Activated naive CD4-positive, alpha-beta T cell treated with anti-CD3 and anti-CD28 coated beads for 36 hours (primary cell): ENCODE measurements at regions not wholly inside any gene's neighbourhood (a gene's known extent, or its start where the extent isn't known, plus 50 kb on each side); places are given as distances from the start of the nearest gene placed in this dataset.
"Not testable (repeated sequence)": the region's sequence is repeated elsewhere in the genome, so short reads cannot be mapped to it uniquely, and the experiment has no call there.

Experiments
- CTCF ChIA-PET: fragments of 350-600 bp; sonication (Branson Sonifier 250); formaldehyde crosslinking; loops from one replicate; lab custom pipeline; 2021; ENCODE audit warnings: antibody characterized with exemption; lab: Charles Lee
- DNase-seq: peaks from one replicate; pipeline ENCODE4 v3.0.0-alpha.2; 2020
- H3K27ac Mint-ChIP-seq: one replicate; pipeline ENCODE4 v1.8.0; 2021; ENCODE audit warnings: mild to moderate bottlenecking, mixed read lengths
- H3K27me3 Mint-ChIP-seq: one replicate; pipeline ENCODE4 v1.8.0; 2021; ENCODE audit warnings: low read depth, mixed read lengths
- H3K36me3 Mint-ChIP-seq: one replicate; pipeline ENCODE4 v1.8.0; 2021; ENCODE audit warnings: low read depth, mixed read lengths
- H3K4me1 Mint-ChIP-seq: one replicate; pipeline ENCODE4 v1.8.0; 2021; ENCODE audit warnings: low read depth, mixed read lengths
- H3K4me3 Mint-ChIP-seq: one replicate; pipeline ENCODE4 v1.8.0; 2021; ENCODE audit warnings: mild to moderate bottlenecking, moderate library complexity, mixed read lengths
- H3K9me3 Mint-ChIP-seq: one replicate; pipeline ENCODE4 v1.8.0; 2021; ENCODE audit warnings: mixed read lengths
- intact Hi-C: fragments of 100-400 bp; cut with micrococcal nuclease; formaldehyde crosslinking; loops from one replicate; pipeline ENCODE4 v1.15.1; 2023

DNA sequence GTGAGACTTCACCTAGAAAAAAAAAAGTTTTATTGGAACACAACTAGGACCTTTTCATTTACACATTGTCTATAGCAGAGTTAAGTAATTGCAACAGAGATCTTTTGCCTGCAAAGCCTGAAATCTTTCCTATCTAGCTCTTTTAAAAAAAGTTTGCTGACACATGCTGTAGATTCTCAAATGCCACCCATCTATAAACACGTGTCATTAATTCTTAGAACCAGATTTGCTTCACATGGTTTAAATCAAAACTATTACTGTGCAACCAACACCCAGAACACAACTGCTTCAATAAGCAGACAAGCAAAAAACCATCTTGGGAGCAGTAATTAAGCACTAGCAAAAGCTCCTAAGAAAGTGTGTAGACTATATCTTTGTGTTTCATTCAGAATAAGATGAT is 55.0 kb downstream of the OXSM start:
- intact Hi-C loops: loop anchor here (5.0 kb wide), 1 partner anchor 867 kb away; no protein-coding TSS in a partner anchor
- no peaks in the 10 kb centered on the region for H3K27me3 Mint-ChIP-seq
- H3K4me1 Mint-ChIP-seq: peaks cover 8% of the 10 kb centered on the region
- no peaks in the 10 kb centered on the region for H3K9me3 Mint-ChIP-seq
- H3K4me3 Mint-ChIP-seq: no peak overlapping the region
- H3K36me3 Mint-ChIP-seq: no peaks in the 10 kb centered on the region
- CTCF ChIA-PET: interaction anchor here (1.0 to 1.2 kb wide), 2 partner anchors 9 to 197 kb away, joined by 3 to 4 read pairs; no protein-coding TSS in a partner anchor
- DNase-seq: no peak
- H3K27ac Mint-ChIP-seq: no peak overlapping the region

DNA sequence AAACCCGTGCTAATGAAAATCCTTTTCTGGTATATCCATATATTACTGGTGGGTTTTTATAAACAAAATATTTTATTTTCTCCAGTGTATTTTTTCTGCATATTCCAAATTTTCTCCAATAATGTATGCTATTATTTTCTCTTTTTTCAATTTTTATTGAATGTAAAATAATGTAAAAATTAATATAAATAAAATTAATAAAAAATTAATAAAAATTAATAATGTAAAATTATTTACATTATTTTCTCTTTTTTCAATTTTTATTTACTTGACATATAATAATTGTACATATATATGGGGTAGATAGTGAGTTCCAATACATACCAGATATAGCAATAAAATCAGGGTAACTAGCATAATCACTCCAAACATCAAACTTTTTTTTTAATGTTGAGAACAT is 56.4 kb downstream of the OXSM start:
- intact Hi-C loops: no loop called here

DNA sequence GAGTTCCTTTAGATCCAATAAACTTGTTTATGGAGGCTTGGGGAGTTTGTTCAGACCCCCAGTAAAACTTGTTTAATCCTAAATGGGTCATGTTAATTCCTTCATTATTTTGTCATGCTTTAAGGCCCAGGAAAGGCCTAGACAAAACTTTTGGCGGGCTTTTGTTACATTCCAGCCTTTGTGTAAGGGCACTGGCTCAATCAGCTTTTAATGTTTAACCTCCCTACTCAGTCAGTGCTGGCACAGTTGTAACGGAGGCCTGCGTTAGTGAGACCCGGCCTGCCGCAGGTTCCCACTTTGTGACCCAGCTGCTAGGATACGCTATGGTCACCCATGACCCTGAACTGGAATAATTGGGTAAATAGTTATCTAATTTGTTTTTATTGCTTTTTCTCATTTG is 59.2 kb downstream of the OXSM start:
- CTCF ChIA-PET: no interaction called here
- no peak overlapping the region for H3K27ac Mint-ChIP-seq
- peaks cover 2% of the 10 kb centered on the region for H3K9me3 Mint-ChIP-seq
- DNase-seq: no peak
- no peak overlapping the region for H3K4me3 Mint-ChIP-seq
- H3K4me1 Mint-ChIP-seq: peaks cover 7% of the 10 kb centered on the region
- intact Hi-C loops: no loop called here
- no peaks in the 10 kb centered on the region for H3K36me3 Mint-ChIP-seq
- H3K27me3 Mint-ChIP-seq: no peaks in the 10 kb centered on the region

More for the DNA sequence above, 56.4 kb downstream of the OXSM start:
- no peaks in the 10 kb centered on the region for H3K36me3 Mint-ChIP-seq
- peaks cover 7% of the 10 kb centered on the region for H3K4me1 Mint-ChIP-seq
- H3K9me3 Mint-ChIP-seq: no peaks in the 10 kb centered on the region
- DNase-seq: no peak
- H3K4me3 Mint-ChIP-seq: no peak overlapping the region
- CTCF ChIA-PET: interaction anchor here (0.6 to 0.7 kb wide), 2 partner anchors 63 to 192 kb away, joined by 3 read pairs; no protein-coding TSS in a partner anchor
- no peak overlapping the region for H3K27ac Mint-ChIP-seq
- no peaks in the 10 kb centered on the region for H3K27me3 Mint-ChIP-seq

DNA sequence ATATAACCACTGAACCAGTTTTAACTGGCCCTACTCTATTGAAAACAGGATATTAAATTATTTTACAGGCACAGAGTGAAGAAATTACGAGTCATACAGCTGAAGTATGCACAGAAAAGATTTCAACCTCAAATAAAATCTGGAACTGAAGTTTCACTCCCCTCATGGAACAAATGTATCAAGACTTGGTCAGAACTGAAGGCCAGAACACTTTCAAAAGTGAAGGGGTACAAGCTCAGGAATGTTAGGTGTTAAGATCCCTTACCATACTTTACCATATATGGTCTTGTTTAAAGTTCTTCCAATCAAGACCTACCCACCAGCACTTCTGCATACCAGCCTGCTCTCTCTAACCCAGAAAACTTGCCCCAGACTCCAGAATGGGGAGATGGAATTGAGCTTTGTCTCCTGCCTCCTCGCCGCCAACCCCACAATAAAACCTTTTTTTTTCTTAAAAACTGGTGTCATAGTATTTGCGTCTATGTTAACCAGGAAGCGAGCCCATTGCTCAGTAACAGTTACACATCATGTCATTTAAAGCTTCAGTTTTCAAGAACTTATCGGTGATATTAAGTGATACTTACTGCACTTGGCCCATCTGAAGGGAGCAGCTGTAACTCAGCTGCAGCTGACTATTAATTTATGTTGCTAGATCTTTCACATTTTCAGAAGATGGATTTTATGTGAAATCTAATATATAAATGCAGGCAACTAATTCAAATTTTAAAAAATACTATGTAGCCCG is 59.9 kb downstream of the OXSM start:
- H3K36me3 Mint-ChIP-seq: no peaks in the 10 kb centered on the region
- no peak overlapping the region for H3K4me3 Mint-ChIP-seq
- CTCF ChIA-PET: interaction anchor here (1.1 to 8.8 kb wide), 2 partner anchors 12 to 201 kb away, joined by 3 to 99 read pairs; no protein-coding TSS in a partner anchor
- peaks cover 7% of the 10 kb centered on the region for H3K4me1 Mint-ChIP-seq
- no peak for DNase-seq
- no peak overlapping the region for H3K27ac Mint-ChIP-seq
- intact Hi-C loops: no loop called here
- H3K27me3 Mint-ChIP-seq: no peaks in the 10 kb centered on the region
- H3K9me3 Mint-ChIP-seq: peaks cover 2% of the 10 kb centered on the region

DNA sequence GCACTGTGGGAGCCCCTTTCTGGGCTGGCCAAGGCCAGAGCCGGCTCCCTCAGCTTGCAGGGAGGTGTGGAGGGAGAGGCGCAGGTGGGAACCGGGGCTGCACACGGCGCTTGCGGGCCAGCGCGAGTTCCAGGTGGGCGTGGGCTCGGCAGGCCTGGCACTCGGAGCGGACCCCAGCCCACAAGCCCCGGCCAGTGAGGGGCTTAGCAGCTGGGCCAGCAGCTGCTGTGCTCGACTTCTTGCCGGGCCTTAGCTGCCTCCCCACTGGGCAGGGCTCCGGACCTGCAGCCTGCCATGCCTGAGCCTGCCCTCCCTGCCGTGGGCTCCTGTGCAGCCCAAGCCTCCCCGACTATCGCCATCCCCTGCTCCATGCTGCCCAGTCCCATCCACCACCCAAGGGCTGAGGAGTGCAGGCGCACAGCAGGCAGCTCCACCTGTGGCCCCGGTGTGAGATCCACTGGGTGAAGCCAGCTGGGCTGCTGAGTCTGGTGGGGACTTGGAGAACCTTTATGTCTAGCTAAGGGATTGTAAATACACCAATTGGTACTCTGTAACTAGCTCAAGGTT is 61.9 kb downstream of the OXSM start:
- H3K9me3 Mint-ChIP-seq, intact Hi-C loops, H3K36me3 Mint-ChIP-seq, H3K4me1 Mint-ChIP-seq, H3K4me3 Mint-ChIP-seq, H3K27me3 Mint-ChIP-seq, DNase-seq, H3K27ac Mint-ChIP-seq: not testable (repeated sequence)
- CTCF ChIA-PET: interaction anchor here (8.8 kb wide), 1 partner anchor 203 kb away, joined by 99 read pairs; no protein-coding TSS in a partner anchor

DNA sequence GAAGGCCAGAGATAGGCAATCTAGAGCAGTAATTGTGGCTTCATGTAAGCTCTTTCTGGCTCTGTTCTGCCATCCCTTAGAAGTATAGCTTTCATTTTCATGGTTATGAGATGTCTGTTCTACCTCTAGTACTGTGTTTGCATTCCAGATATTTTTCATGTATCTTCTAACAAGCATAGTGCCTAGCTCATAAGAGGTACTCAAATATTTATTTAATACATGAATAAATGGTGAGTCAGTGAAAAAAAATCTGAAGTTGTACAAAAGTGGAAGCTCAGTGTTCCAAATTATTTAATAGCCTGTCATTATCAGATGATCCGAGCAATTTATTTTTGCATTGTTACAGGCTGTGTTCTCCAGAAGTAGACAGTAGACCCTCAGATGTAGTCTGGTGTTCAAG is 64.3 kb downstream of the OXSM start:
- DNase-seq: no peak
- H3K4me1 Mint-ChIP-seq: peaks cover 9% of the 10 kb centered on the region
- no peak overlapping the region for H3K27ac Mint-ChIP-seq
- no peaks in the 10 kb centered on the region for H3K27me3 Mint-ChIP-seq
- no peak overlapping the region for H3K4me3 Mint-ChIP-seq
- H3K36me3 Mint-ChIP-seq: no peaks in the 10 kb centered on the region
- CTCF ChIA-PET: interaction anchor here (0.9 to 8.8 kb wide), 3 partner anchors 9 to 205 kb away, joined by 3 to 99 read pairs (median 3); no protein-coding TSS in a partner anchor
- intact Hi-C loops: no loop called here
- H3K9me3 Mint-ChIP-seq: peaks cover 2% of the 10 kb centered on the region

DNA sequence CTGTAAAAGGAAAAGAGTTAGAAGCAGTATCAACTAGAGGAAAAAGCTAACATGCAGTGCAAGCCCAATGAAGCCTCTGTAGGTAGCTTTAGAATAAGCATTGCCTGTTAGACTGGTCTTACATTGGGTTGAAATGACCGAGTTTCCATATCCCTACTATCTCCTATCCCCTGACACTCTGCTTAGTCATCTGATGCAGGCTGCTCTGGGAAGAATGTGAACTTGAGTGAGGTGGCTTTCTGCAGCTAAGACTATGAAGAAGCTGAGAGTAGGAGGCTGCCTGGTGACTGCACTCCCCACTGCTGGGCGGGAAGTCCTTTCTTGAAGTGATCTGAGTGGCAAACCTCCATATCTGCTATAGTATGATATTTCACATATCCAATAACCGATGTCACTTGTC is 64.7 kb downstream of the OXSM start:
- no peaks in the 10 kb centered on the region for H3K36me3 Mint-ChIP-seq
- H3K4me3 Mint-ChIP-seq: no peak overlapping the region
- H3K9me3 Mint-ChIP-seq: peaks cover 2% of the 10 kb centered on the region
- no peak for DNase-seq
- no peak overlapping the region for H3K27ac Mint-ChIP-seq
- H3K4me1 Mint-ChIP-seq: peaks cover 6% of the 10 kb centered on the region
- no peaks in the 10 kb centered on the region for H3K27me3 Mint-ChIP-seq
- intact Hi-C loops: loop anchor here (5.0 kb wide), 1 partner anchor 72 kb away; the partner anchor contains the start of gene NGLY1
- CTCF ChIA-PET: interaction anchor here (0.9 to 8.8 kb wide), 3 partner anchors 10 to 206 kb away, joined by 3 to 99 read pairs (median 3); no protein-coding TSS in a partner anchor

DNA sequence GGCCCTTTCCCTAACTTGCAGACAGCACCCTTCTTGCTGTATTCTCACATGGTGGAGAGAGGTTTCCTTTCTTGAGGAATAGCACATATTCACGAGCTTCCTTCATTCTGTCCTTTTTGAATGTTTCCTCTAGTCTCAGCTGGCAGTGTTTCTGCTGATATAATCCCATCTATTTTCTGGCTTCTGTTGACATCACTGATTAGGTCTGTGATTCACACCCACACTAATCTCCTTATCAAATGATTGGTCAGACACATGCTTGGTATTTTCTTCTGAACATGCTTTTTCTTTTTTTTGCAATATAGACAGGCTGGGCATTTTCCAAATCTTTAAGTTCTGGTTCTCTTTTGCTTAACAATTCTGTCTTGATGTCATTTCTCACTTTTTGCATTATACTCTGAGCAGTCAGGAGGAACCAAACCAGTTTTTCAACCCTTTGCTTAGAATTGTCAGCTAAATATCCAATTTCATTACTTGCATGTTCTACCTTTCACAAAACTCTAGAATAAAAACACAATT is 65.4 kb downstream of the OXSM start:
- peaks cover 2% of the 10 kb centered on the region for H3K4me1 Mint-ChIP-seq
- no peak overlapping the region for H3K27ac Mint-ChIP-seq
- no peak overlapping the region for H3K4me3 Mint-ChIP-seq
- CTCF ChIA-PET: interaction anchor here (0.9 to 8.8 kb wide), 6 partner anchors 9 to 215 kb away, joined by 3 to 99 read pairs (median 4); no protein-coding TSS in a partner anchor
- H3K36me3 Mint-ChIP-seq: no peaks in the 10 kb centered on the region
- H3K9me3 Mint-ChIP-seq: peaks cover 5% of the 10 kb centered on the region
- no peaks in the 10 kb centered on the region for H3K27me3 Mint-ChIP-seq
- intact Hi-C loops: loop anchor here (5.0 kb wide), 1 partner anchor 73 kb away; the partner anchor contains the start of gene NGLY1
- no peak for DNase-seq

DNA sequence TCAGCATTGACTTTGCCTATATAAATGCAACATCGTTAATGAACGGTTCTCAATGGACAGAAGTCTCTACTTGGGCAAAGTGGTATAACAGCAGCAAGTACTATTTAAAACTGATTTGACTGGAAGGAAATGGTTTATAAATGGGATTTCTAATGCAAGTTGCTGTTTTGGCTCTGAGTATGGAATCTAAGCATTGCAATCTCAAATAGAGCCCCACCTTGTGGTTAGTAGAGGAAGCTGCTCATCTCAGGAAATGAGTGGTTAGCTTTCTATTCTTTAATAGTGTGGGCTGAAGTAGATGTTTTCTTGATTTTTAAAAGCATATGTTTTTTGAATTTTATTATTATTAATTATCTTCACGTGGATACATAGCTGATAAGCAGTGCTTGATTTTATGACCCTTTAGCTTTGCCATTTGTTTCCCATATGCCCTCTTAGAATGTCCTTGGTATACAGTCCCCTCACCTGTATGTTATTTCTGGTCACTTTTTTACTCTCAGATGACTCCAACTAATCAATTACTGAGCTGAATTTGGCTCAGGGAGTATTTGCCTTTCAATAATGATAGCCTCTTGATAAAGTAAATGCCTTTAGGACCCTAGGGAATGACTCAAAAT is 67.1 kb downstream of the OXSM start:
- DNase-seq: peak; percentile 27

DNA sequence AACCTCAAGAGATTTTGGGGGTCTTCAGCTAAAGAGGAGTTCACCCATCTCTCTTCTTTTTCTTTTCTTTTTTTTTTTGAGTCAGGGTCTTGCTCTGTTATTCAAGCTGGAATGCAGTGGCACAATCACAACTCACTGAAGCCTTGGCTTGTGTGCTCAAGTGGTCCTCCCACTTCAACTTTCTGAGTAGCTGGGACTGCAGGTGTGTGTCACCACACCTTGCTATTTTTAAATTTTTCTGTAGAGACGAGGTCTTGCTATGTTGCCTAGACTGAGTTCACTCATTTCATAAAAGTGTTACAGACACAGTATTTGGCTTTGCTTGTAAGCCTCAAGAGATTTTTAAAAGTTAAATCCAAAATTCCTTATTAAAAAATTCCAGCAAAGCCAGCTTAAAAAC is 71.7 kb downstream of the OXSM start:
- CTCF ChIA-PET: interaction anchor here (0.6 kb wide), 2 partner anchors 54 to 767 kb away, joined by 3 to 4 read pairs; no protein-coding TSS in a partner anchor
- no peak overlapping the region for H3K4me3 Mint-ChIP-seq

More for the DNA sequence above, 67.1 kb downstream of the OXSM start:
- Mint-ChIP-seq H3K9me3 (peaks cover 7% of the 10 kb centered on the region), H3K4me3 (no peak overlapping the region), H3K4me1 (peaks cover 2% of the 10 kb centered on the region), H3K27me3 (no peaks in the 10 kb centered on the region), H3K27ac (no peak overlapping the region), H3K36me3 (no peaks in the 10 kb centered on the region)
- CTCF ChIA-PET: interaction anchor here (0.7 to 8.8 kb wide), 14 partner anchors 13 to 341 kb away, joined by 3 to 99 read pairs (median 3); no protein-coding TSS in a partner anchor
- intact Hi-C loops: loop anchor here (1.0 to 5.0 kb wide), 4 partner anchors 66 to 209 kb away; partner anchors contain the start of genes NGLY1 and OXSM

DNA sequence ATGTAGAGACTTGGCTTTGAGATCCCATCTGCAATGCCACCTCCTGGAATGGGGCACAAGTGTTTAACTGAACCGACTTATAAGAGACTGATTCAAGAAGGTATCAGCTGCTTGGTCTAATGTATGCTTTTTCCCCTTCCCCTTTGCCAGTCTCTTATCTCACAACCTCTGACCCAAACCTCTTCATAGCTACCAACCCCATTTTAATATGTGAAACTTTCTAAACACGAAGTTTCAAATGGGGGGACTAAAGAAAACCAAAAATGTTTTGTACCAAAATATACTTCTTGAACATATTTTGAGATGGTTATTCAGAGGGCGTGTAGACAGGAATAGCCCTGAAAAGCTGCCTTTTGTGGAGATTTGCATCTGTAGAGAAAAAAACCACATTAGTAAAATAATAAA is 73.1 kb downstream of the OXSM start:
- Mint-ChIP-seq H3K36me3 (no peaks in the 10 kb centered on the region), H3K27ac (no peak overlapping the region), H3K4me1 (peaks cover 9% of the 10 kb centered on the region), H3K9me3 (peaks cover 5% of the 10 kb centered on the region), H3K4me3 (no peak overlapping the region), H3K27me3 (no peaks in the 10 kb centered on the region)
- CTCF ChIA-PET: no interaction called here
- no peak for DNase-seq
- intact Hi-C loops: no loop called here

More for the DNA sequence above, 71.7 kb downstream of the OXSM start:
- Mint-ChIP-seq H3K9me3 (peaks cover 5% of the 10 kb centered on the region), H3K27me3 (no peaks in the 10 kb centered on the region), H3K4me1 (peaks cover 7% of the 10 kb centered on the region), H3K27ac (no peak overlapping the region), H3K36me3 (no peaks in the 10 kb centered on the region)
- intact Hi-C loops: no loop called here
- DNase-seq: no peak
